Stimulated activated CD8-positive, alpha-beta memory T cell treated with anti-CD3 and anti-CD28 coated beads, Interleukin-7, amount 100 ng/mL, for 48 hours (primary cell): ENCODE measurements at regions not wholly inside any gene's neighbourhood (a gene's known extent, or its start where the extent isn't known, plus 50 kb on each side); places are given as distances from the start of the nearest gene placed in this dataset.

Source experiments
- DNase-seq, 2 donors: peaks; one replicate each; pipeline ENCODE4 v3.0.0-alpha.2; 2020; ENCODE audit warnings: low read depth in 1 of 2; ENCODE audit errors: extremely low read depth in 1 of 2

GRCh38 chr17:79235808-79236207 lies 161.2 kb downstream of the ENGASE start:
- no peak for DNase-seq

- DNase-seq, result no peak
Measured at GRCh38 chr17:79233916-79234551, 159.4 kb downstream of the ENGASE start.

GRCh38 chr17:79232957-79233356 lies 158.3 kb downstream of the ENGASE start:
- DNase-seq, result no peak

GRCh38 chr17:79231766-79232287 lies 157.2 kb downstream of the ENGASE start:
- DNase-seq, result no peak

GRCh38 chr17:79230576-79230975 lies 156.0 kb downstream of the ENGASE start:
- no peak for DNase-seq

GRCh38 chr17:79226037-79226436 lies 151.4 kb downstream of the ENGASE start:
- DNase-seq, result no peak

- no peak for DNase-seq
Measured at GRCh38 chr17:79224903-79225302, 150.3 kb downstream of the ENGASE start.

GRCh38 chr17:79224476-79224875 lies 149.9 kb downstream of the ENGASE start:
- no peak for DNase-seq

- DNase-seq, result no peak
Measured at GRCh38 chr17:79223953-79224352, 149.3 kb downstream of the ENGASE start.

GRCh38 chr17:79223471-79223870 lies 148.8 kb downstream of the ENGASE start:
- no peak for DNase-seq

- no peak for DNase-seq
Measured at GRCh38 chr17:79221597-79221996, 147.0 kb downstream of the ENGASE start.

- DNase-seq, result no peak
Measured at GRCh38 chr17:79220713-79221291, 146.2 kb downstream of the ENGASE start.

GRCh38 chr17:79220201-79220712 lies 145.6 kb downstream of the ENGASE start:
- DNase-seq, result no peak

- DNase-seq, result no peak
Measured at GRCh38 chr17:79219208-79219935, 144.7 kb downstream of the ENGASE start.

- no peak for DNase-seq
Measured at GRCh38 chr17:79218825-79219200, 144.2 kb downstream of the ENGASE start.

- no peak for DNase-seq
Measured at GRCh38 chr17:79218175-79218824, 143.7 kb downstream of the ENGASE start.

- DNase-seq, result no peak
Measured at GRCh38 chr17:79217473-79218135, 143.0 kb downstream of the ENGASE start.

GRCh38 chr17:79216826-79217225 lies 142.2 kb downstream of the ENGASE start:
- DNase-seq, result no peak

GRCh38 chr17:79216391-79216790 lies 141.8 kb downstream of the ENGASE start:
- DNase-seq, result no peak

- DNase-seq, result no peak
Measured at GRCh38 chr17:79215631-79216030, 141.0 kb downstream of the ENGASE start.
